ENCODE measurements at regions not wholly inside any gene's neighbourhood (a gene's known extent, or its start where the extent isn't known, plus 50 kb on each side); places are given as distances from the start of the nearest gene placed in this dataset.

GRCh38 chr12:5155866-5156265 is 112.2 kb downstream of the KCNA5 start:
- TF ChIP-seq TAF1 (conservative IDR thresholded peaks at IDR 0.05) (no peak), ZBTB33 (IDR thresholded peaks at IDR 0.05) (no peak), CTCF (IDR thresholded peaks at IDR 0.05; ENCODE audit: low read depth, low read length, missing input control) (no peak), REST (IDR thresholded peaks at IDR 0.05) (no peak), FOXA1 (IDR thresholded peaks at IDR 0.05) (no peak), YY1 (IDR thresholded peaks at IDR 0.05) (no peak), EGR1 (IDR thresholded peaks at IDR 0.05; ENCODE audit: low read depth in 2 of 2) (no peak), GABPA (IDR thresholded peaks at IDR 0.05 in 1 of 2, conservative IDR thresholded peaks at IDR 0.05 in 1 of 2) (no peak)
